H1 (cell line): ENCODE measurements at regions not wholly inside any gene's neighbourhood (a gene's known extent, or its start where the extent isn't known, plus 50 kb on each side); places are given as distances from the start of the nearest gene placed in this dataset.

Source experiments
- BCL11A ChIP-seq, 2 experiments: IDR thresholded peaks; one replicate each; pipeline ENCODE4 v1.6.1; 2011; ENCODE audit warnings: low read depth in 2 of 2, low read length in 2 of 2, mild to moderate bottlenecking in 2 of 2
- CHD1 ChIP-seq: IDR thresholded peaks from 2 replicates; pipeline ENCODE4 v1.6.1; 2012; ENCODE audit warnings: low read depth, low read length, improper control_type of control experiment
- CREB1 ChIP-seq: IDR thresholded peaks from 2 replicates; pipeline ENCODE4 v1.6.1; 2012; ENCODE audit warnings: inconsistent platforms
- CTCF ChIP-seq, 3 experiments: IDR thresholded peaks; 1 replicate in 2 of 3; 2 replicates in 1 of 3; pipeline versions ENCODE4 v1.5.1 to v1.6.1; 2011; ENCODE audit warnings: low read length in 3 of 3, mild to moderate bottlenecking in 3 of 3, inconsistent platforms in 2 of 3, low read depth in 1 of 3, moderate library complexity in 1 of 3; ENCODE audit not compliant: insufficient read depth in 1 of 3; ENCODE audit errors: control extremely low read depth in 1 of 3
- EP300 ChIP-seq, 2 experiments: IDR thresholded peaks; 1 replicate in 1 of 2; 2 replicates in 1 of 2; pipeline ENCODE4 v1.6.1; 2011 to 2012; ENCODE audit warnings: low read depth in 2 of 2, low read length in 2 of 2, mild to moderate bottlenecking in 2 of 2, borderline replicate concordance in 1 of 2, inconsistent platforms in 1 of 2, moderate library complexity in 1 of 2
- EZH2 ChIP-seq: fragments of 200-600 bp; sonication (generic); IDR thresholded peaks from 2 replicates; pipeline ENCODE4 v1.7.1; 2012; ENCODE audit warnings: low read depth, mild to moderate bottlenecking, moderate library complexity, low read length, inconsistent platforms; ENCODE audit not compliant: severe bottlenecking
- GTF2F1 ChIP-seq: IDR thresholded peaks from 2 replicates; pipeline ENCODE4 v1.6.1; 2012; ENCODE audit warnings: low read depth, low read length, improper control_type of control experiment, borderline replicate concordance
- JUND ChIP-seq: IDR thresholded peaks from 2 replicates; pipeline ENCODE4 v1.6.1; 2011; ENCODE audit warnings: mild to moderate bottlenecking, improper control_type of control experiment, low read length
- POLR2A ChIP-seq, 2 experiments: IDR thresholded peaks; 1 replicate in 1 of 2; 2 replicates in 1 of 2; pipeline ENCODE4 v1.6.1; 2011; ENCODE audit warnings: low read depth in 2 of 2, low read length in 2 of 2, mild to moderate bottlenecking in 2 of 2; ENCODE audit errors: control extremely low read depth in 1 of 2
- RFX5 ChIP-seq: IDR thresholded peaks from 2 replicates; pipeline ENCODE4 v1.6.1; 2011; ENCODE audit warnings: low read depth, low read length, improper control_type of control experiment, borderline replicate concordance
- TAF1 ChIP-seq: IDR thresholded peaks from 2 replicates; pipeline ENCODE4 v1.6.1; 2011; ENCODE audit warnings: mild to moderate bottlenecking, low read depth, low read length
- TEAD4 ChIP-seq: IDR thresholded peaks from 2 replicates; pipeline ENCODE4 v1.6.1; 2012; ENCODE audit warnings: low read depth, low read length, inconsistent platforms, mixed read lengths
- YY1 ChIP-seq: IDR thresholded peaks from 2 replicates; pipeline ENCODE4 v1.6.1; 2011; ENCODE audit warnings: low read depth, mild to moderate bottlenecking, low read length
- ZNF274 ChIP-seq: IDR thresholded peaks from 2 replicates; pipeline ENCODE4 v1.7.0; 2012; ENCODE audit warnings: low read length, borderline replicate concordance; ENCODE audit errors: extremely low read depth

- TF ChIP-seq EZH2 (no peak), POLR2A (IDR thresholded peaks at IDR 0.05; ENCODE audit: control extremely low read depth in 1 of 2, low read depth in 2 of 2, low read length in 2 of 2) (no peak), CTCF (IDR thresholded peaks at IDR 0.05; ENCODE audit: control extremely low read depth in 1 of 3, insufficient read depth in 1 of 3, low read depth in 1 of 3, low read length in 3 of 3) (no peak), YY1 (no peak), CHD1 (no peak), EP300 (IDR thresholded peaks at IDR 0.05; ENCODE audit: borderline replicate concordance in 1 of 2, low read depth in 2 of 2, low read length in 2 of 2) (no peak), TAF1 (no peak), RFX5 (no peak), CREB1 (no peak), TEAD4 (no peak), BCL11A (IDR thresholded peaks at IDR 0.05; ENCODE audit: low read depth in 2 of 2, low read length in 2 of 2) (no peak), GTF2F1 (no peak), JUND (no peak), ZNF274 (no peak)
These were observed 249.2 kb downstream of the FOXL1 start for GRCh38 chr16:86827521-86827920.
